ENCODE measurements at regions not wholly inside any gene's neighbourhood (a gene's known extent, or its start where the extent isn't known, plus 50 kb on each side); places are given as distances from the start of the nearest gene placed in this dataset.

DNA sequence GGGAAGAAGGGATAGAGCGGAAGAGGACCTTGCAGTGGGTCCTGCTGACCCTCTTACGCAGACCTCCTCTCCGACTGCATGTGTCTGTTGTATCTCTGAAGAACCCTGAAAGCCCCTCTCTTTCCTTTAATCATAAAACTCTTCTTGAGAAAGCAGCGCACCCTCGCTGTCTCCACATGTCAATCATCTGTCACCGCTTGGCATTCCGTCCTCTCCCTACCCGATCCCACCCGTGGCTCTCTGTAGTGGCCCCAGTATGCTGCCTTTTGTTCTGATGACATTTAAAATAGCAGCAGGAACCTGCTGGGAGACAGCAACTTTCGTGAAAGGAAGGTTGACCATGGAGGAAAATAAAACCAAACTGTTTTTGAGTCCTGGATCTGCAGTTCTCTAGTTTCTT, 582.9 kb upstream of the SALL3 start:
- Mint-ChIP-seq H3K9me3 (ENCODE audit: insufficient read depth) (no peaks in the 10 kb centered on the region), H3K4me1 (ENCODE audit: low read depth) (no peaks in the 10 kb centered on the region), H3K4me3 (no peak overlapping the region), H3K27me3 (ENCODE audit: low read depth) (no peaks in the 10 kb centered on the region), H3K36me3 (ENCODE audit: low read depth) (no peaks in the 10 kb centered on the region), H3K27ac (no peak overlapping the region)
- ATAC-seq (no peak), DNase-seq (no peak)
- ChIA-PET CTCF (no interaction called here), POLR2A (no interaction called here)

DNA sequence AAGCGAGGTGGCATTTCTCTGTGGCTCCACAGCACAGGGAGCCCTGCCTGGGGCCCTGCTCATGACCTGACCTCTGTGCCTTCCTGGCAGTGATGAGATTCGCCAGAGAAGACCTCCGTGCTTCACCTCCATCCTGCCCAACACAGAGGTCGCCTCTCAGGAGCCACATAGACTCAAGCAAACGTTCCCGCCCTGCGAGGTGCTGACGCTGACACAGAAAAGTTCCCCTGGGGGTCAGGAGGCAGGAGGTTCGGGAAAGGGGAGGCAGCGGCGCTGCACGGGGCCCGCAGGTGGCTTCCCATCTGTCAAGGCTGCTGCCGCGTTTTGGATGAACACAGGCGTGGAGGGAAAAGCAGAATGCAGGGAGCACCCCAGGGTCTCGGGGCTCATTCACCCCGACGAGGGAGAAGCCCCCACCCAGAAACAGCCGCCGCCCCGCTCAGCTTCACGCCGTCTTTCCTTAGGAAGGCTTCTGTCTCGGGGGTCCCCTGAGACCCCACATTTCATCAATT, 579.6 kb upstream of the SALL3 start:
- ChIA-PET CTCF (no interaction called here), POLR2A (no interaction called here)
- DNase-seq (no peak), ATAC-seq (no peak)
- Mint-ChIP-seq H3K27me3 (ENCODE audit: low read depth) (no peaks in the 10 kb centered on the region), H3K9me3 (ENCODE audit: insufficient read depth) (no peaks in the 10 kb centered on the region), H3K4me3 (no peak overlapping the region), H3K36me3 (ENCODE audit: low read depth) (no peaks in the 10 kb centered on the region), H3K27ac (no peak overlapping the region), H3K4me1 (ENCODE audit: low read depth) (no peaks in the 10 kb centered on the region)

DNA sequence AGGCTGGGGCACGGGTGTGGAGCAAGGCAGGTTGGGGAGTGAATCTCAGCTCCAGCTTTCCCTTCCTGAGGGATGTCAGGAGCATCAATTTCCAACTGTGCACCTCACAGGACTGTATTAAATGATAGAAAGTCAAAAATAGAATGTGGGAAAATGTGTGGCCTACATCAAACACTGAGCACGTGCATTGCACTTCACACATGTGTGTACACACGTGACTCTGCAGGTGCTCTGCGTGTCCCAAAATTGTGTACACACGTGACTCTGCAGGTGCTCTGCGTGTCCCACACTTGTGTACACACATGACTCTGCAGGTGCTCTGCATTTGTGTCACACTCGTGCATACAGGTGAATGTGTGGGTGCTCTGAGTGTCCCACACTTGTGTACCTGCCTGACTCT, 577.2 kb upstream of the SALL3 start:
- ATAC-seq: no peak
- no peaks in the 10 kb centered on the region for H3K36me3 Mint-ChIP-seq (ENCODE audit: low read depth)
- CTCF ChIA-PET: no interaction called here

DNA sequence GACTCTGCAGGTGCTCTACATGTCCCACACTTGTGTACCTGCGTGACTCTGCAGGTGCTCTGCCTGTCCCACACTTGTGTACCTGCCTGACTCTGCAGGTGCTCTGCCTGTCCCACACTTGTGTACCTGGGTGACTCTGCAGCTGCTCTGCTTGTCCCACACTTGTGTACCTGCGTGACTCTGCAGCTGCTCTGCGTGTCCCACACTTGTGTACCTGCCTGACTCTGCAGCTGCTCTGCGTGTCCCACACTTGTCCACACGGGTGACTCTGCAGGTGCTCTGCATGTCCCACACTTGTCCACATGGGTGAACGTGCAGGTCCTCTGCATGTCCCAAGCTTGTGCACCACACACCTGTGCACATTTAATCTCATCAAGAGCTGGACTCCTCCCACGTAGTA, 576.7 kb upstream of the SALL3 start:
- Mint-ChIP-seq H3K4me3 (no peak overlapping the region), H3K4me1 (ENCODE audit: low read depth) (peaks cover 9% of the 10 kb centered on the region), H3K9me3 (ENCODE audit: insufficient read depth) (no peaks in the 10 kb centered on the region), H3K27me3 (ENCODE audit: low read depth) (peaks cover 4% of the 10 kb centered on the region), H3K27ac (no peak overlapping the region), H3K36me3 (ENCODE audit: low read depth) (no peaks in the 10 kb centered on the region)
- ChIA-PET CTCF (no interaction called here), POLR2A (no interaction called here)
- ATAC-seq (no peak), DNase-seq (no peak)

More for the DNA sequence above, 577.2 kb upstream of the SALL3 start:
- no peak for DNase-seq
- H3K4me3 Mint-ChIP-seq: no peak overlapping the region
- POLR2A ChIA-PET: no interaction called here
- no peaks in the 10 kb centered on the region for H3K9me3 Mint-ChIP-seq (ENCODE audit: insufficient read depth)
- H3K4me1 Mint-ChIP-seq (ENCODE audit: low read depth): peaks cover 9% of the 10 kb centered on the region
- H3K27ac Mint-ChIP-seq: no peak overlapping the region
- peaks cover 4% of the 10 kb centered on the region for H3K27me3 Mint-ChIP-seq (ENCODE audit: low read depth)

DNA sequence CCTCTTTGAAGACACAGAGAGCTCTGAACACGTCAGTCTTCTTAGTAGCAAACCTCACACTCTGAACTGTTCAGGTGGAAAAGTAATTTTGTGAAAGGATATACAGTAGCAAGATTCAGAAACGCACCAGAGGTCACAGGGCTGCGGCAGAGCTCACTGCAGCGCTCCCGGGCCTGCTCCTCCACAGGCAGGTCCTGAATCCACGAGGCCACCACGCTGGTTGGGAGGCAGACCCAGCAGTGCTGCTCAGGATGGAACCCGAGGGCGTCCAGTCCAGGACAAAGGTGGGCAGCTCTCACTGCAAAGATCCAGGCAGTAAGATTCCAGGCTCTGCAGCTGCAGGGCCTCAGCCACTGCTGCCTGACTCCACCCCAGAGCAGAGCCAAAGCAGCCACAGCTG, 576.2 kb upstream of the SALL3 start:
- Mint-ChIP-seq H3K4me1 (ENCODE audit: low read depth) (peaks cover 9% of the 10 kb centered on the region), H3K36me3 (ENCODE audit: low read depth) (no peaks in the 10 kb centered on the region), H3K4me3 (no peak overlapping the region), H3K27me3 (ENCODE audit: low read depth) (peaks cover 4% of the 10 kb centered on the region), H3K9me3 (ENCODE audit: insufficient read depth) (no peaks in the 10 kb centered on the region), H3K27ac (no peak overlapping the region)
- CTCF ChIA-PET: no interaction called here
- no peak for DNase-seq
- POLR2A ChIA-PET: no interaction called here
- no peak for ATAC-seq

DNA sequence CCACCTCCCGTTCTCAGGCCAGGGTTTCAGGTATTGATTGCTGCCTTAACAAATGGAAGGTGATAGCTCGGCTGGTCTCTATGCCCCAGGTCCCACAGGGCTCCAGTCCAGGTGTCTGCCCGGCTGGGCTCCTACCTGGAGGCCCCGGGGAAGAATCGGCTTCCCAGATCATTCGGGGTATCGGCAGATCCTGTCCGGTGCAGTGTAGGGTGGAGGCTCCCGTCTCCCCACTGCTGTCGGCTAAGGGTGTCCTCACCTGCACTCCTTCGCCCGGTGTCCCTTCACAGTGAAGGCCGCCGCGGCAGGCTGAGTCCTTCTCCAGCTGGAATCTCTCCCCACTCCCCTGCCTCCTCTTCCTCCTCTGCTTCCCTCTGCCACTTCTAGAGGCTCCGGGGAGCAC, 573.9 kb upstream of the SALL3 start:
- Mint-ChIP-seq H3K9me3 (ENCODE audit: insufficient read depth) (no peaks in the 10 kb centered on the region), H3K4me3 (no peak overlapping the region), H3K4me1 (ENCODE audit: low read depth) (peaks cover 9% of the 10 kb centered on the region), H3K27ac (no peak overlapping the region), H3K27me3 (ENCODE audit: low read depth) (peaks cover 4% of the 10 kb centered on the region), H3K36me3 (ENCODE audit: low read depth) (no peaks in the 10 kb centered on the region)
- DNase-seq: no peak
- ATAC-seq: no peak
- POLR2A ChIA-PET: no interaction called here
- CTCF ChIA-PET: no interaction called here

DNA sequence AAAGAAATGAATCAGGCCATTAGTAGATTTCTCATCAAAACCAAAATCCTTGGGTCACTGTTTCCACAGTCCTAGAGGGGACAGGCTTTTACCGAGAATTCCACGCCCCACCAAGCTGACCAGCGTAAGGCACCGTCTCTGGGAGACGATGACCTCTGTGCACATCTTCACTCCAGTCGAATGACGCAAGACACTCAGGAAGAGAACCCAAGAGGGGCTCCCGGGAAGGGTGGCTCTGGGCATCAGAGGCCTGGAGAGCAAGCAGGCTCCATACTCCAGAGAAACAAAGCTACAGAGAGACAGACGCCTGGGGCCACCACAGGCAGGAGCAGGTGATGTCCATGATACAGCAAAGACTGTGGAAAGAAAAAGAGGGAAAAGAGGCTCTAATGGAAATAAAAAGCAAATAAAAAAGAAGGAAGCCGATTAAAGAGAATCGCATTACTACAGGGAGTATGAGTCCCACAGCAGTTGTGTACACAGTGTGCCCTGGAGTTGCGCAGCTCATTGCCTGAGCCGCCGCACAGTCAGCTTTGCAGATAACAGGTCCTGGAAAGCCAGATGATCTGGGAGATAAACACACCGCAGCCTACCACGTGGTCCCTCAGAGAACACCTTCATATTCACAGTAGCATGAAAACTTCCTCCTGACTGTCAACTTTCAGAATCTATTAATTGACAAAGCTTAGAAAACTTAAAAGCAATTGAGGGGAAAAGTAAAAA, 572.7 kb upstream of the SALL3 start:
- no peak for ATAC-seq

DNA sequence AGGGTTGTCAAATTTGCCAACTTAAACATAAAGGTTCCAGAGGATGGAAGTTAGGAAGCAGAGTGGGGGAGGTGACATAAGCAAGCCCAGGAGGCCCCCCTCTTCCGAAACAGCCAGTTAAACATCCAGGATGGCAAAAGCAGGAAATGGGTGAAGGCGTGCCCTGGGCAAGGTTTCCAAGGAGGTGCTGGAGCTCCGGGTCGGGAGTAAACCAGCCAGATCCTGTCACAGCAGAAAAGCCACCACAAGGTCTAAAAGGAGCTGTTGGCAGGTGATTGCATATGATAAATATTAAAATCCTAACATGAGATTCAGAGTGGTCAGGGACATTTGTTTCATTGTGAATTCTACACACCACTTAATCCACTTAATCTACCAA, 572.2 kb upstream of the SALL3 start:
- peaks cover 4% of the 10 kb centered on the region for H3K27me3 Mint-ChIP-seq (ENCODE audit: low read depth)
- H3K36me3 Mint-ChIP-seq (ENCODE audit: low read depth): no peaks in the 10 kb centered on the region
- H3K4me1 Mint-ChIP-seq (ENCODE audit: low read depth): peaks cover 9% of the 10 kb centered on the region
- no peak for ATAC-seq
- H3K4me3 Mint-ChIP-seq: no peak overlapping the region
- CTCF ChIA-PET: no interaction called here
- H3K27ac Mint-ChIP-seq: no peak overlapping the region
- no peak for DNase-seq
- POLR2A ChIA-PET: no interaction called here
- no peaks in the 10 kb centered on the region for H3K9me3 Mint-ChIP-seq (ENCODE audit: insufficient read depth)

More for the DNA sequence above, 572.7 kb upstream of the SALL3 start:
- peaks cover 4% of the 10 kb centered on the region for H3K27me3 Mint-ChIP-seq (ENCODE audit: low read depth)
- no peak overlapping the region for H3K4me3 Mint-ChIP-seq
- no peaks in the 10 kb centered on the region for H3K9me3 Mint-ChIP-seq (ENCODE audit: insufficient read depth)
- no peak for DNase-seq
- peaks cover 9% of the 10 kb centered on the region for H3K4me1 Mint-ChIP-seq (ENCODE audit: low read depth)
- ChIA-PET CTCF (no interaction called here), POLR2A (no interaction called here)
- H3K27ac Mint-ChIP-seq: no peak overlapping the region
- no peaks in the 10 kb centered on the region for H3K36me3 Mint-ChIP-seq (ENCODE audit: low read depth)

DNA sequence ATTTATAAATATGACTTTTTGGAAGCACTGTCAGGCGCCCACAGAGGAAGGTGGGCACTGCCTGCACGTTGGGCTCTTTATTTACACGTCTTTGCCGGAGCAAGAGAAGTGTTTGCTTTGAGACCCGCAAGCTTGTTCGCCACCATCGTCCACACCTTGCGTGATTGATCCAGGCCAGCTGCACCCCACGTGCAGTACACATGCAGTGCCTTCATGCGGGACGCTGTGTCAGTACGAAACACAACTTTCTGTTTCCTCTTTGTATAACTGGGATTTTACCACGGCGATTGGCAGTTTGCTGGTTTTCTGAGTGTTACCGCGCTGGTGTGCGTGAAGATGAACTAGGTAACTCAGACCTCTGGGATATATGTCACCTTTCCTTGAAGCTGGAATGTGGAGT, 571.0 kb upstream of the SALL3 start:
- POLR2A ChIA-PET: no interaction called here

DNA sequence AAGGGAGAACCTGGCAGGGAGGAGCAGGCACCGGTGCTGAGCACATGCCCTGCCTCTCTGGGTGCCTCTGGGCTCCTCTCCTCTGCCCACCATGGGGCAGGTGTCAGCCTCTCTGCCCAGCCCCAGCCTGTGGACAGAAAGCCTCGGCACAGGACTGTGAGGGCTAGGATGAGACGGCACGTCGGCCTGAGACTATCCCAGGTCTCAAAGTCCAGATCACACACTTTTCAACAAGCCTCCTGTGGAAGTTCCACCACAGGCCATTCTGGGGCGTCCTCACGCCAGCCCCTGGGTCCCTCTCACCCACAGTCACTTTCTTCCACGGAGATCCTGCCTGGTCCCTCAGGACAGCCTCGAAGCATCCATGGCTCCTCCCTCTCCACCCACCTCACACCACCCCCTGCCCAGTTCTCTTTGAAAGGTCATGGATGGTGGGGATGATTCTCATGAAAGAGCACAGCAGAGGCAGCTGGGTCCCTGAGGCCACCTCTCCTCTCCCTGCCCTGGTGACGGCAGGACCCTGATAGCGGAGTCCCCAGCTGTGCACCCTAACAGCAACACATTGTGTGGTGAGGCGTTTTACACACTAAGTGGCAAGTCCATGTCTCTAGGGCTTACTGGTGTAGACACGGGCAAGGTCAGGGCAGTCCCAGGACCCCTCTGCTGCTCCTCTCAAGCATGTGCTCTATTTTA, 569.4 kb upstream of the SALL3 start:
- Mint-ChIP-seq H3K9me3 (ENCODE audit: insufficient read depth) (no peaks in the 10 kb centered on the region), H3K4me1 (ENCODE audit: low read depth) (peaks cover 9% of the 10 kb centered on the region), H3K4me3 (no peak overlapping the region), H3K27me3 (ENCODE audit: low read depth) (peaks cover 4% of the 10 kb centered on the region), H3K27ac (no peak overlapping the region), H3K36me3 (ENCODE audit: low read depth) (no peaks in the 10 kb centered on the region)
- ATAC-seq: no peak
- no peak for DNase-seq
- POLR2A ChIA-PET: no interaction called here
- CTCF ChIA-PET: no interaction called here

More for the DNA sequence above, 571.0 kb upstream of the SALL3 start:
- DNase-seq: no peak
- no peak for ATAC-seq
- no peak overlapping the region for H3K4me3 Mint-ChIP-seq
- H3K4me1 Mint-ChIP-seq (ENCODE audit: low read depth): peaks cover 9% of the 10 kb centered on the region
- no peaks in the 10 kb centered on the region for H3K9me3 Mint-ChIP-seq (ENCODE audit: insufficient read depth)
- H3K27ac Mint-ChIP-seq: no peak overlapping the region
- H3K27me3 Mint-ChIP-seq (ENCODE audit: low read depth): peaks cover 4% of the 10 kb centered on the region
- CTCF ChIA-PET: no interaction called here
- H3K36me3 Mint-ChIP-seq (ENCODE audit: low read depth): no peaks in the 10 kb centered on the region

DNA sequence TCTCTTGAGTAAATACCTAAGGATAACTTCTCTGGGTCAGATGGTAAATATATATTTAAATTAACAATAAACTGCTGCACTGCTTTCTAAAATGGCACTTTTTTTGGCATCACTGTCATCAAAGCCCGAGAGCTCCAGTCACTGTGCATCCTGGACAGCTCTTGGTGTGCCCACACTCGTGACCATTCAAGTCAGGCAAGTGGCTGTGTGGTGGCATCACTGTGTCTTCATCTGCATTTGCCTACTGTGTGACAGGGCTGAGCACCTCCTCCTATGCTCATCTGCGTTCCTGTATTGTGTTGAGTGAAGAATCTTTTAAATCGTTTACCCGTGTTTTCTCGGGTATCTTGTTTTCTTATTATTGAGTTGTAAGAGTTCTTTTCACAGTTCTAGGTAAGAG, 568.1 kb upstream of the SALL3 start:
- Mint-ChIP-seq H3K4me3 (no peak overlapping the region), H3K4me1 (ENCODE audit: low read depth) (peaks cover 9% of the 10 kb centered on the region), H3K27me3 (ENCODE audit: low read depth) (peaks cover 4% of the 10 kb centered on the region), H3K36me3 (ENCODE audit: low read depth) (no peaks in the 10 kb centered on the region), H3K9me3 (ENCODE audit: insufficient read depth) (no peaks in the 10 kb centered on the region), H3K27ac (no peak overlapping the region)
- ChIA-PET CTCF (no interaction called here), POLR2A (no interaction called here)
- ATAC-seq: no peak
- DNase-seq: no peak

DNA sequence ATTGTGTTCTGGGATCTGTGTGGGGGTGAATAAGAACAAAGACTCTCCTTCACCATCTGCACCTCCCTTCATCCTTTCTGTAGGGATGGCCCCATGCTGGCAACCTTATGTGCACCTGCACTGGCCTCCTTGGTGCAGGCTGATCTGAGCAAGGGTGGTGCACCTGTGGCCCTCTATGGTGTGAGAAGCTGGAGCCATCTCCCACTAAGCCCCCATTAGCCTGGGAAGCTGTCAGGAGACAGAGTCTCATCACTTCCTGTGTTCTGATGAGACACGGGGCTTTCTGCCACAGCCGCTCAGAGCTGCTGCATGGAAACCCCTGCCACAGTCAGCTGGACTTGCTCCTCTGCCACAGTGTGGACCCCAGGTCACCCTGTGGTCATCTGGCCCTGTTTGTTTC, 565.3 kb upstream of the SALL3 start:
- ChIA-PET POLR2A (no interaction called here), CTCF (no interaction called here)
- no peak for ATAC-seq
- no peaks in the 10 kb centered on the region for H3K4me1 Mint-ChIP-seq (ENCODE audit: low read depth)
- DNase-seq: no peak
- H3K4me3 Mint-ChIP-seq: no peak overlapping the region
- H3K27ac Mint-ChIP-seq: no peak overlapping the region
- H3K27me3 Mint-ChIP-seq (ENCODE audit: low read depth): no peaks in the 10 kb centered on the region
- no peaks in the 10 kb centered on the region for H3K36me3 Mint-ChIP-seq (ENCODE audit: low read depth)
- H3K9me3 Mint-ChIP-seq (ENCODE audit: insufficient read depth): no peaks in the 10 kb centered on the region

DNA sequence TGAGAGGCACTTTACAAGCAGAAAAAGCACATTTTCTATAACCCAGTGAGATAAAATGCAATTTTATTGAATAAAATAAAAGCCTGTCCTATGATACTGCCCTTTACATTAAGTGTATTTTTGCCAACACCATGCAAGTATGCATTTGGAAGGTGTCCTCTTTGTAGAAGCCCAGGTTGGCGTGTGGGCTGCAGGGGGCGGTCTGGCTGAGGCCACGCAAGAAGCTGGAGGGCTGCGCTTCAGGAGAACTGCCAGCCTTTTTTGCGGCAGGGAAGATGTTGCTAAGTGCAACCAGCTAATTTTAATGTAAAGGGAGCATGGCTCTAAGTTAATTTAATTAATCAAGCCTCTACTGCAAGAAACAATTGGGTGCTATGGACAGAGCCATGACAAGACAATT, 562.8 kb upstream of the SALL3 start:
- Mint-ChIP-seq H3K9me3 (ENCODE audit: insufficient read depth) (no peaks in the 10 kb centered on the region), H3K27ac (no peak overlapping the region), H3K4me1 (ENCODE audit: low read depth) (no peaks in the 10 kb centered on the region), H3K36me3 (ENCODE audit: low read depth) (no peaks in the 10 kb centered on the region), H3K4me3 (no peak overlapping the region), H3K27me3 (ENCODE audit: low read depth) (no peaks in the 10 kb centered on the region)
- CTCF ChIA-PET: no interaction called here
- POLR2A ChIA-PET: no interaction called here
- ATAC-seq (no peak), DNase-seq (no peak)

All from activated CD8-positive, alpha-beta T cell treated with anti-CD3 and anti-CD28 coated beads, Interleukin-2, amount 10 ng/mL, durations not matched to agents 7 days and 5 days (primary cell).